ENCODE measurements at regions not wholly inside any gene's neighbourhood (a gene's known extent, or its start where the extent isn't known, plus 50 kb on each side); places are given as distances from the start of the nearest gene placed in this dataset.
A peak's percentile ranks its signal among the peaks of the same experiment; 100 is the strongest.

DNA sequence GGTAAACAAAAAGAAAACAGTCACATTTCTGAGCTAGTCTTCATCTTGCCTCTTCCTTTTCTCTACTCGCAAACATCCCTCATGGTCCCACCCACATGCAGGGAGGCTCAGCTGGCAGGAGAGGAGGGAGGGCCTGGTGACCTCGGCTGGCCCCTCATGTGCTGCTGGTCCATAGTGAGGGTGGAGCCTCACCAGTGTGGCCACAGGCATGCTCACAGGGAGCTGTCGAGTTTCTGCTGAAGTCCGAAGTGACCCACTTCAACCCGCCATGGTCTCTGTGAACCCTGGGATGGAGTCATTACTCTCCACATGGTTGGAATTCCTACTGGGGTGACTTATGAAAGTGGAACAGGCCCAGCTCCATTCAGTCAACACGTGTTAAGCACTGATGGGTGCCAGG is 253.4 kb downstream of the RHOU start (continued):
- TF ChIP-seq ZNF462 (CRISPR knock-in tag; IDR thresholded peaks at IDR 0.05): no peak
- TF ChIP-seq ZNF114 (CRISPR knock-in tag; IDR thresholded peaks at IDR 0.05): no peak
- TF ChIP-seq JUNB (IDR thresholded peaks at IDR 0.05; ENCODE audit: unreplicated experiment): no peak

DNA sequence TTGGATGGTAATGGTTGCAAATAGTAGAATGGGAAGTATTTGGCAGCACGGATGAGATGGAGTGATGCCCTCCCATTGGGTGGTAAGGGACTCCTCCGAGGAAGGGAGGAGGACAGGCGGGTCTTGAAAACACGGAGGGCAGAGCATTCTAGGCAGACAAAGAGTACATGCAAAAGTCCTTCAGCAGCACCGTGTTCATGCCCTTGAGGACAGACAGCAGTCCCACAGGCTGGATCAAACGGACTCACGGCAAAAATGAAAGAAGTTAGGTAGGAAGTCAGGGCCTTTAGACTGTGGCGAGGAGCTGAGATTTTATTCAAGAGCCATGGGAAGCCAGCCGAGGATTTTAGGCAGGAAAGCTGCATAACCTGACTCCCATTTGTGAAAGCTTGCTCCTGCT is 253.9 kb downstream of the RHOU start:
- Histone ChIP-seq H4K20me1 (replicated peaks; ENCODE audit: insufficient read depth) (no peaks in the 10 kb centered on the region), H3K9me2 (ENCODE audit: insufficient read depth) (peaks cover 13% of the 10 kb centered on the region; the same call in 1 of the 2 replicates), H3K79me2 (replicated peaks; ENCODE audit: insufficient read depth) (no peaks in the 10 kb centered on the region), H3K4me3 (no peak overlapping the region), H3K4me2 (no peak overlapping the region), H3K36me3 (ENCODE audit: insufficient read depth) (no peaks in the 10 kb centered on the region), H3K27ac (ENCODE audit: low read depth) (no peak overlapping the region), H3K27me3 (ENCODE audit: insufficient read depth) (no peaks in the 10 kb centered on the region), H3K4me1 (ENCODE audit: insufficient read depth) (peaks cover 16% of the 10 kb centered on the region), H2AFZ (peak overlapping the region; percentile 32), H3F3A (replicated peaks; ENCODE audit: low read depth) (no peaks in the 10 kb centered on the region)
- TF ChIP-seq CREB1 (CRISPR knock-in tag; IDR thresholded peaks at IDR 0.05; ENCODE audit: low read depth): no peak
- TF ChIP-seq ZNF114 (CRISPR knock-in tag; IDR thresholded peaks at IDR 0.05): no peak
- Mint-ChIP-seq H3K4me3 (no peak overlapping the region; the same call in 2 of the 3 replicates), H3K9me3 (no peaks in the 10 kb centered on the region), H3K27ac (no peak overlapping the region), H3K36me3 (ENCODE audit: low read depth) (no peaks in the 10 kb centered on the region), H3K4me1 (peaks cover 30% of the 10 kb centered on the region), H3K27me3 (ENCODE audit: insufficient read depth, low read depth, poor library complexity) (no peaks in the 10 kb centered on the region)
- DNase-seq (ENCODE audit: low spot score) (no peak), ATAC-seq (no peak)

GRCh38 chr1:228989676-228989991 is 254.4 kb downstream of the RHOU start:
- H3K4me2 ChIP-seq: no peak overlapping the region
- H3F3A ChIP-seq (replicated peaks; ENCODE audit: low read depth): no peaks in the 10 kb centered on the region
- no peaks in the 10 kb centered on the region for H3K9me3 Mint-ChIP-seq
- H3K79me2 ChIP-seq (replicated peaks; ENCODE audit: insufficient read depth): no peaks in the 10 kb centered on the region
- no peak overlapping the region for H3K4me3 ChIP-seq
- peak overlapping the region; percentile 32 for H2AFZ ChIP-seq
- H3K27me3 ChIP-seq (ENCODE audit: insufficient read depth): no peaks in the 10 kb centered on the region
- H3K4me1 ChIP-seq (ENCODE audit: insufficient read depth): peaks cover 16% of the 10 kb centered on the region
- H3K4me1 Mint-ChIP-seq: peaks cover 30% of the 10 kb centered on the region
- peaks cover 13% of the 10 kb centered on the region; the same call in 1 of the 2 replicates for H3K9me2 ChIP-seq (ENCODE audit: insufficient read depth)
- H3K36me3 ChIP-seq (ENCODE audit: insufficient read depth): no peaks in the 10 kb centered on the region
- DNase-seq (ENCODE audit: low spot score) (no peak), ATAC-seq (no peak)
- no peak overlapping the region for H3K4me3 Mint-ChIP-seq
- H3K36me3 Mint-ChIP-seq (ENCODE audit: low read depth): no peaks in the 10 kb centered on the region
- H3K27me3 Mint-ChIP-seq (ENCODE audit: insufficient read depth, low read depth, poor library complexity): no peaks in the 10 kb centered on the region
- no peak overlapping the region for H3K27ac Mint-ChIP-seq
- no peaks in the 10 kb centered on the region for H4K20me1 ChIP-seq (replicated peaks; ENCODE audit: insufficient read depth)
- H3K27ac ChIP-seq (ENCODE audit: low read depth): no peak overlapping the region
- TF ChIP-seq JUNB (IDR thresholded peaks at IDR 0.05; ENCODE audit: unreplicated experiment): no peak
- no peak for TF ChIP-seq ZNF331 (CRISPR knock-in tag; IDR thresholded peaks at IDR 0.05; ENCODE audit: low read depth)
- no peak for TF ChIP-seq NANOG (IDR thresholded peaks at IDR 0.05; ENCODE audit: borderline replicate concordance)
- no peak for TF ChIP-seq REST (IDR thresholded peaks at IDR 0.05; ENCODE audit: unreplicated experiment)
- TF ChIP-seq EZH2phosphoT487 (IDR thresholded peaks at IDR 0.05; ENCODE audit: unreplicated experiment): no peak
- TF ChIP-seq POLR2AphosphoS5 (IDR thresholded peaks at IDR 0.05; ENCODE audit: low read depth): no peak
- TF ChIP-seq EZH2 (IDR thresholded peaks at IDR 0.05; ENCODE audit: low read depth, unreplicated experiment): no peak
- TF ChIP-seq STAT1 (IDR thresholded peaks at IDR 0.05; ENCODE audit: unreplicated experiment): no peak

All from GM23338 (cell line).